WTC11 (cell line): ENCODE measurements at regions not wholly inside any gene's neighbourhood (a gene's known extent, or its start where the extent isn't known, plus 50 kb on each side); places are given as distances from the start of the nearest gene placed in this dataset.

Experiments
- ATAC-seq: fragments of 200-7000 bp; cut with Tn5 transposase; 2 replicates; pipeline ENCODE4 v1.10.0; 2021; ENCODE audit warnings: mild to moderate bottlenecking, moderate library complexity
- CTCF ChIA-PET: fragments of 300-600 bp; sonication (Branson Sonifier 250); formaldehyde crosslinking; loops from one replicate; lab custom pipeline; 2021; ENCODE audit warnings: antibody characterized with exemption; lab: Charles Lee
- POLR2A ChIA-PET: fragments of 350-600 bp; sonication (Branson Sonifier 250); formaldehyde crosslinking; loops from one replicate; lab custom pipeline; 2021; ENCODE audit warnings: antibody characterized with exemption; lab: Charles Lee
- DNase-seq: peaks from one replicate; pipeline ENCODE4 v3.0.0; 2021; ENCODE audit warnings: low spot score
- H3K27ac Mint-ChIP-seq: 2 replicates; pipeline ENCODE4 v1.8.0; 2021; ENCODE audit warnings: mixed read lengths
- H3K27me3 Mint-ChIP-seq: 2 replicates; pipeline ENCODE4 v1.8.0; 2021; ENCODE audit warnings: low read depth, mild to moderate bottlenecking, moderate library complexity, mixed read lengths
- H3K36me3 Mint-ChIP-seq: 2 replicates; pipeline ENCODE4 v1.8.0; 2021; ENCODE audit warnings: mixed read lengths
- H3K4me1 Mint-ChIP-seq: 2 replicates; pipeline ENCODE4 v1.8.0; 2022; ENCODE audit warnings: mixed read lengths
- H3K4me3 Mint-ChIP-seq: 2 replicates; pipeline ENCODE4 v1.8.0; 2021; ENCODE audit warnings: mild to moderate bottlenecking, moderate library complexity, mixed read lengths
- H3K9me3 Mint-ChIP-seq: 2 replicates; pipeline ENCODE4 v1.8.0; 2021; ENCODE audit warnings: mixed read lengths
- AFF4 ChIP-seq: sonication (generic); formaldehyde crosslinking; IDR thresholded peaks from 2 replicates; pipeline ENCODE4 v1.8.1; 2023; ENCODE audit warnings: mild to moderate bottlenecking, missing genetic modification reagents, borderline replicate concordance
- ESRRA ChIP-seq: sonication (generic); formaldehyde crosslinking; IDR thresholded peaks from 2 replicates; pipeline ENCODE4 v1.8.1; 2022; ENCODE audit warnings: mild to moderate bottlenecking, missing genetic modification reagents, borderline replicate concordance
- FOXP4 ChIP-seq: sonication (generic); formaldehyde crosslinking; IDR thresholded peaks from 2 replicates; pipeline ENCODE4 v1.8.0; 2022; ENCODE audit warnings: mild to moderate bottlenecking, missing genetic modification reagents
- NFYB ChIP-seq: sonication (generic); formaldehyde crosslinking; conservative IDR thresholded peaks from 2 replicates; pipeline ENCODE4 v1.8.0; 2022; ENCODE audit warnings: low read depth, missing genetic modification reagents
- SOX15 ChIP-seq: fragments of 250-450 bp; sonication (Bioruptor Pico); IDR thresholded peaks from 2 replicates; pipeline ENCODE4 v1.9.0; 2021; ENCODE audit warnings: mild to moderate bottlenecking
- STAT6 ChIP-seq: sonication (generic); formaldehyde crosslinking; conservative IDR thresholded peaks from 2 replicates; pipeline ENCODE4 v1.8.1; 2023; ENCODE audit warnings: mild to moderate bottlenecking, low read depth, missing genetic modification reagents, moderate library complexity
- USF2 ChIP-seq: sonication (generic); formaldehyde crosslinking; IDR thresholded peaks from 2 replicates; pipeline ENCODE4 v1.8.1; 2023; ENCODE audit warnings: mild to moderate bottlenecking, missing genetic modification reagents, moderate library complexity
- ZNF263 ChIP-seq: sonication (generic); formaldehyde crosslinking; IDR thresholded peaks from 2 replicates; pipeline ENCODE4 v1.8.1; 2022; ENCODE audit warnings: low read depth, mild to moderate bottlenecking, moderate library complexity, missing genetic modification reagents
- ZNF512 ChIP-seq: sonication (generic); formaldehyde crosslinking; IDR thresholded peaks from 2 replicates; pipeline ENCODE4 v1.8.1; 2022; ENCODE audit warnings: missing genetic modification reagents, borderline replicate concordance
- TF ChIP-seq, protein P1 (sequence below): sonication (generic); formaldehyde crosslinking; IDR thresholded peaks from 2 replicates; pipeline ENCODE4 v1.8.0; 2023; ENCODE audit warnings: missing genetic modification reagents
- TF ChIP-seq, protein P2 (sequence below): sonication (generic); formaldehyde crosslinking; IDR thresholded peaks from 2 replicates; pipeline ENCODE4 v1.8.0; 2023; ENCODE audit warnings: missing genetic modification reagents, mild to moderate bottlenecking, borderline replicate concordance

- TF ChIP-seq AFF4 (no peak), USF2 (CRISPR knock-in tag) (no peak), ZNF263 (CRISPR knock-in tag) (no peak), ZNF512 (no peak), STAT6 (CRISPR knock-in tag) (no peak)
Measured at GRCh38 chr7:156131881-156132280, 319.6 kb upstream of the SHH start (continued).

- H3K36me3 Mint-ChIP-seq: peaks cover 26% of the 10 kb centered on the region
- DNase-seq: no peak
- no peak for ATAC-seq
- H3K4me1 Mint-ChIP-seq: no peaks in the 10 kb centered on the region
- CTCF ChIA-PET: no interaction called here
- H3K27ac Mint-ChIP-seq: no peak overlapping the region
- peaks cover 50% of the 10 kb centered on the region for H3K9me3 Mint-ChIP-seq
- POLR2A ChIA-PET: no interaction called here
- H3K27me3 Mint-ChIP-seq: peaks cover 5% of the 10 kb centered on the region; the same call in 1 of the 2 replicates
- TF ChIP-seq ESRRA (CRISPR knock-in tag) (no peak), FOXP4 (CRISPR knock-in tag) (no peak), NFYB (CRISPR knock-in tag) (no peak), SOX15 (CRISPR knock-in tag) (no peak)
- TF ChIP-seq, protein P1, sequence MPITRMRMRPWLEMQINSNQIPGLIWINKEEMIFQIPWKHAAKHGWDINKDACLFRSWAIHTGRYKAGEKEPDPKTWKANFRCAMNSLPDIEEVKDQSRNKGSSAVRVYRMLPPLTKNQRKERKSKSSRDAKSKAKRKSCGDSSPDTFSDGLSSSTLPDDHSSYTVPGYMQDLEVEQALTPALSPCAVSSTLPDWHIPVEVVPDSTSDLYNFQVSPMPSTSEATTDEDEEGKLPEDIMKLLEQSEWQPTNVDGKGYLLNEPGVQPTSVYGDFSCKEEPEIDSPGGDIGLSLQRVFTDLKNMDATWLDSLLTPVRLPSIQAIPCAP (CRISPR knock-in tag): no peak
- TF ChIP-seq, protein P2, sequence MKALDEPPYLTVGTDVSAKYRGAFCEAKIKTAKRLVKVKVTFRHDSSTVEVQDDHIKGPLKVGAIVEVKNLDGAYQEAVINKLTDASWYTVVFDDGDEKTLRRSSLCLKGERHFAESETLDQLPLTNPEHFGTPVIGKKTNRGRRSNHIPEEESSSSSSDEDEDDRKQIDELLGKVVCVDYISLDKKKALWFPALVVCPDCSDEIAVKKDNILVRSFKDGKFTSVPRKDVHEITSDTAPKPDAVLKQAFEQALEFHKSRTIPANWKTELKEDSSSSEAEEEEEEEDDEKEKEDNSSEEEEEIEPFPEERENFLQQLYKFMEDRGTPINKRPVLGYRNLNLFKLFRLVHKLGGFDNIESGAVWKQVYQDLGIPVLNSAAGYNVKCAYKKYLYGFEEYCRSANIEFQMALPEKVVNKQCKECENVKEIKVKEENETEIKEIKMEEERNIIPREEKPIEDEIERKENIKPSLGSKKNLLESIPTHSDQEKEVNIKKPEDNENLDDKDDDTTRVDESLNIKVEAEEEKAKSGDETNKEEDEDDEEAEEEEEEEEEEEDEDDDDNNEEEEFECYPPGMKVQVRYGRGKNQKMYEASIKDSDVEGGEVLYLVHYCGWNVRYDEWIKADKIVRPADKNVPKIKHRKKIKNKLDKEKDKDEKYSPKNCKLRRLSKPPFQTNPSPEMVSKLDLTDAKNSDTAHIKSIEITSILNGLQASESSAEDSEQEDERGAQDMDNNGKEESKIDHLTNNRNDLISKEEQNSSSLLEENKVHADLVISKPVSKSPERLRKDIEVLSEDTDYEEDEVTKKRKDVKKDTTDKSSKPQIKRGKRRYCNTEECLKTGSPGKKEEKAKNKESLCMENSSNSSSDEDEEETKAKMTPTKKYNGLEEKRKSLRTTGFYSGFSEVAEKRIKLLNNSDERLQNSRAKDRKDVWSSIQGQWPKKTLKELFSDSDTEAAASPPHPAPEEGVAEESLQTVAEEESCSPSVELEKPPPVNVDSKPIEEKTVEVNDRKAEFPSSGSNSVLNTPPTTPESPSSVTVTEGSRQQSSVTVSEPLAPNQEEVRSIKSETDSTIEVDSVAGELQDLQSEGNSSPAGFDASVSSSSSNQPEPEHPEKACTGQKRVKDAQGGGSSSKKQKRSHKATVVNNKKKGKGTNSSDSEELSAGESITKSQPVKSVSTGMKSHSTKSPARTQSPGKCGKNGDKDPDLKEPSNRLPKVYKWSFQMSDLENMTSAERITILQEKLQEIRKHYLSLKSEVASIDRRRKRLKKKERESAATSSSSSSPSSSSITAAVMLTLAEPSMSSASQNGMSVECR: no peak
- H3K4me3 Mint-ChIP-seq: no peak overlapping the region
Measured at GRCh38 chr7:156129522-156129921, 317.3 kb upstream of the SHH start.
